GM23248 (cell line): ENCODE measurements at regions not wholly inside any gene's neighbourhood (a gene's known extent, or its start where the extent isn't known, plus 50 kb on each side); places are given as distances from the start of the nearest gene placed in this dataset.

Experiments used
- DNase-seq: peaks from one replicate; pipeline ENCODE4 v3.0.0-alpha.2; 2015
- H2AFZ ChIP-seq: fragments of 200-600 bp; sonication (generic); 2 replicates; pipeline ENCODE4 v1.6.1; 2016; ENCODE audit warnings: antibody characterized with exemption
- H3F3A ChIP-seq: fragments of 200-600 bp; sonication (generic); 2 replicates; pipeline ENCODE4 v1.6.1; 2016; ENCODE audit warnings: mild to moderate bottlenecking, antibody characterized with exemption, mixed run types; ENCODE audit not compliant: insufficient read depth
- H3K27ac ChIP-seq: fragments of 200-600 bp; sonication (generic); 2 replicates; pipeline ENCODE4 v1.5.1; 2016; ENCODE audit warnings: mild to moderate bottlenecking
- H3K27me3 ChIP-seq: fragments of 200-600 bp; sonication (generic); replicated peaks from 2 replicates; pipeline ENCODE4 v1.6.1; 2016; ENCODE audit warnings: mild to moderate bottlenecking; ENCODE audit not compliant: insufficient read depth
- H3K36me3 ChIP-seq: fragments of 200-600 bp; sonication (generic); 2 replicates; pipeline ENCODE4 v1.6.1; 2016; ENCODE audit warnings: low read depth, mild to moderate bottlenecking
- H3K4me1 ChIP-seq: fragments of 200-600 bp; sonication (generic); 2 replicates; pipeline ENCODE4 v1.6.1; 2016; ENCODE audit warnings: mild to moderate bottlenecking; ENCODE audit not compliant: insufficient read depth
- H3K4me2 ChIP-seq: fragments of 200-600 bp; sonication (generic); one replicate; pipeline ENCODE4 v1.6.1; 2016; ENCODE audit warnings: mild to moderate bottlenecking; ENCODE audit not compliant: unreplicated experiment
- H3K4me3 ChIP-seq: fragments of 200-600 bp; sonication (generic); 2 replicates; pipeline ENCODE4 v1.5.1; 2016; ENCODE audit warnings: mild to moderate bottlenecking
- H3K79me2 ChIP-seq: fragments of 200-600 bp; sonication (generic); 2 replicates; pipeline ENCODE4 v1.6.1; 2016; ENCODE audit warnings: mild to moderate bottlenecking; ENCODE audit not compliant: insufficient read depth
- H3K9ac ChIP-seq: fragments of 200-600 bp; sonication (generic); 2 replicates; pipeline ENCODE4 v1.6.1; 2016; ENCODE audit warnings: mild to moderate bottlenecking
- H3K9me2 ChIP-seq: fragments of 200-600 bp; sonication (generic); 2 replicates; pipeline ENCODE4 v1.6.1; 2016; ENCODE audit warnings: mixed run types, mild to moderate bottlenecking, moderate library complexity; ENCODE audit not compliant: insufficient read depth
- H3K9me3 ChIP-seq: fragments of 200-600 bp; sonication (generic); one replicate; pipeline ENCODE4 v1.6.1; 2017; ENCODE audit warnings: low read depth
- H4K20me1 ChIP-seq: fragments of 200-600 bp; sonication (generic); 2 replicates; pipeline ENCODE4 v1.6.0; 2016; ENCODE audit not compliant: insufficient read depth
- EZH2 ChIP-seq: fragments of 200-600 bp; sonication (generic); IDR thresholded peaks from 2 replicates; pipeline ENCODE4 v1.6.1; 2018; ENCODE audit warnings: antibody characterized with exemption, mild to moderate bottlenecking; ENCODE audit not compliant: insufficient read depth, poor library complexity, severe bottlenecking
- EZH2phosphoT487 ChIP-seq: fragments of 200-600 bp; sonication (generic); IDR thresholded peaks from 2 replicates; pipeline ENCODE4 v1.6.1; 2018; ENCODE audit warnings: antibody characterized with exemption, moderate library complexity, mild to moderate bottlenecking, low read depth; ENCODE audit not compliant: insufficient read depth
- WGBS, 2 experiments: methylation state at CpG; one replicate each; pipeline ENCODE4 v1.1.6; 2015 to 2017; ENCODE audit warnings: low lambda C conversion rate in 2 of 2, low coverage in 1 of 2; ENCODE audit errors: missing lambda C conversion rate in 2 of 2; 5-methylcytosine and 5-hydroxymethylcytosine counted together
- in situ Hi-C: fragments of 300-500 bp; cut with MboI; formaldehyde crosslinking; loops from 2 replicates; pipeline ENCODE4 v1.15.0; 2020

GRCh38 chr17:63162406-63163157, 196.5 kb downstream of the TANC2 start:
- H3K4me2 ChIP-seq: no peak overlapping the region
- peaks cover 99% of the 10 kb centered on the region for H3K79me2 ChIP-seq

DNA sequence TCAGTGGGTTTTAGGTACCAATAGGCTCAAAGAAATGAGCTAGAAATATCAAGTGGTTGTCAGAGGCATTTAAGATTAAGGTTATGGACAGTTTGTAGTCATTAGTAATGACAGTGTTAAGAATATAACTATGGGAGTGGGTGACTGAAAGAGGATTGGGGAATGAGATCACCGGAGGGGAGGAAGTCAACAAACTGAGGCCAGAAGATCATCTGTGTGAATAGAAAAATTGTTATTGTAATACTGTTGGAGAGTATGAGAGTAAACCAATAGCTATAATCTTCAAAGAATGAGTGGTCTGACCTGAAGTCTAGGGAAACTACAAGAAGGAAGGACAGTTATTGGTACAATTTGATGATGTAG, 197.1 kb downstream of the TANC2 start:
- Histone ChIP-seq H4K20me1 (no peaks in the 10 kb centered on the region), H3K4me1 (no peaks in the 10 kb centered on the region), H3K9me3 (no peaks in the 10 kb centered on the region), H3K79me2 (peaks cover 100% of the 10 kb centered on the region), H3K27ac (no peak overlapping the region), H2AFZ (no peak overlapping the region), H3K4me2 (no peak overlapping the region), H3K4me3 (no peak overlapping the region), H3K9me2 (no peaks in the 10 kb centered on the region), H3K36me3 (no peaks in the 10 kb centered on the region), H3K27me3 (no peaks in the 10 kb centered on the region), H3K9ac (no peak overlapping the region), H3F3A (no peaks in the 10 kb centered on the region)
- WGBS, 2 experiments: 94 to 100% methylated on average over 1 of the region's 1 CpG
- no peak for DNase-seq
- TF ChIP-seq EZH2phosphoT487 (no peak), EZH2 (no peak)
- in situ Hi-C loops: no loop called here

More at GRCh38 chr17:63162406-63163157, 196.5 kb downstream of the TANC2 start:
- H3F3A ChIP-seq: no peaks in the 10 kb centered on the region
- H3K27ac ChIP-seq: no peak overlapping the region
- H3K4me3 ChIP-seq: no peak overlapping the region
- in situ Hi-C loops: no loop called here
- H3K27me3 ChIP-seq: no peaks in the 10 kb centered on the region
- no peaks in the 10 kb centered on the region for H3K9me2 ChIP-seq
- WGBS, 2 experiments: 80 to 83% methylated on average over 5 of the region's 5 CpGs
- no peak for DNase-seq
- H3K36me3 ChIP-seq: no peaks in the 10 kb centered on the region
- TF ChIP-seq EZH2 (no peak), EZH2phosphoT487 (no peak)
- no peaks in the 10 kb centered on the region for H4K20me1 ChIP-seq
- no peak overlapping the region for H3K9ac ChIP-seq
- H2AFZ ChIP-seq: no peak overlapping the region
- H3K9me3 ChIP-seq: no peaks in the 10 kb centered on the region
- H3K4me1 ChIP-seq: no peaks in the 10 kb centered on the region

- no peak for DNase-seq
- no peak overlapping the region for H2AFZ ChIP-seq
- TF ChIP-seq EZH2 (no peak), EZH2phosphoT487 (no peak)
- in situ Hi-C loops: no loop called here
- H3K4me3 ChIP-seq: no peak overlapping the region
- H3K79me2 ChIP-seq: peaks cover 98% of the 10 kb centered on the region
- WGBS, 2 experiments: 64 to 78% methylated on average over 2 of the region's 2 CpGs
- H3K9me2 ChIP-seq: no peaks in the 10 kb centered on the region
- H3K36me3 ChIP-seq: no peaks in the 10 kb centered on the region
- H3K27ac ChIP-seq: no peak overlapping the region
- peaks cover under 1% of the 10 kb centered on the region; the same call in 1 of the 2 replicates for H3K4me1 ChIP-seq
- no peak overlapping the region for H3K4me2 ChIP-seq
- H3F3A ChIP-seq: 0 out of 2 replicates have a peak, but pooled peaks cover under 1% of the 10 kb centered on the region
- no peaks in the 10 kb centered on the region for H4K20me1 ChIP-seq
- no peaks in the 10 kb centered on the region for H3K9me3 ChIP-seq
- no peaks in the 10 kb centered on the region for H3K27me3 ChIP-seq
- no peak overlapping the region for H3K9ac ChIP-seq
Measured at GRCh38 chr17:63165400-63165799, 199.4 kb downstream of the TANC2 start.

- H3K9me3 ChIP-seq: no peaks in the 10 kb centered on the region
Measured at GRCh38 chr17:63170795-63171194, 204.8 kb downstream of the TANC2 start.

More at GRCh38 chr17:63170795-63171194, 204.8 kb downstream of the TANC2 start:
- H3K4me2 ChIP-seq: no peak overlapping the region
- H4K20me1 ChIP-seq: peaks cover 3% of the 10 kb centered on the region; the same call in 1 of the 2 replicates
- H3K27me3 ChIP-seq: no peaks in the 10 kb centered on the region
- no peak overlapping the region for H3K4me3 ChIP-seq
- no peak overlapping the region for H2AFZ ChIP-seq
- peaks cover 85% of the 10 kb centered on the region for H3K79me2 ChIP-seq
- peaks cover 19% of the 10 kb centered on the region for H3F3A ChIP-seq
- H3K36me3 ChIP-seq: no peaks in the 10 kb centered on the region
- H3K9ac ChIP-seq: no peak overlapping the region
- H3K27ac ChIP-seq: no peak overlapping the region
- no peak for TF ChIP-seq EZH2phosphoT487
- TF ChIP-seq EZH2: no peak
- peaks cover 26% of the 10 kb centered on the region for H3K4me1 ChIP-seq
- no peak for DNase-seq
- in situ Hi-C loops: no loop called here
- 86 to 96% methylated on average over 1 to 3 of the region's 3 CpGs for WGBS, 2 experiments
- H3K9me2 ChIP-seq: no peaks in the 10 kb centered on the region
